Muscle of arm (tissue), 1 donor: ENCODE measurements at regions not wholly inside any gene's neighbourhood (a gene's known extent, or its start where the extent isn't known, plus 50 kb on each side); places are given as distances from the start of the nearest gene placed in this dataset.
"Not testable (repeated sequence)": the region's sequence is repeated elsewhere in the genome, so short reads cannot be mapped to it uniquely, and the experiment has no call there.

Experiments used
- DNase-seq: peaks from one replicate; pipeline ENCODE4 v3.0.0-alpha.2; 2013

DNA sequence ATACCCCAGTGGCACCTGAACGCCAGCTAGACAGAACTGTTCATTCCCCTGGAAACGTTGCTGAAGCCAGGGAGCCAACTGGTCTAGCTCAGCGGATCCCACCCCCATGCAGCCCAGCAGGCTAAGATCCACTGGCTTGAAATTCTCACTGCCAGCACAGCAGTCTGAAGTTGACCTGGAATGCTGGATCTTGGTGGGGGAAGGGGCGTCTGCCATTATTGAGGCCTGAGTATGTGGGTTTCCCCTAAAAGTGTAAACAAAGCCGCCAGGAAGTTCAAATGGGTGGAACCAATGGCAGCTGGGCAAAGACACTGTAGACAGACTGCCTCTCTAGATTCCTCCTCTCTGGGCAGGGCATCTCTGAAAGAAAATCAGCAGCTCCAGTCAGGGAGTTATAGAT is 213.0 kb downstream of the NKX6-1 start:
- DNase-seq: no peak

DNA sequence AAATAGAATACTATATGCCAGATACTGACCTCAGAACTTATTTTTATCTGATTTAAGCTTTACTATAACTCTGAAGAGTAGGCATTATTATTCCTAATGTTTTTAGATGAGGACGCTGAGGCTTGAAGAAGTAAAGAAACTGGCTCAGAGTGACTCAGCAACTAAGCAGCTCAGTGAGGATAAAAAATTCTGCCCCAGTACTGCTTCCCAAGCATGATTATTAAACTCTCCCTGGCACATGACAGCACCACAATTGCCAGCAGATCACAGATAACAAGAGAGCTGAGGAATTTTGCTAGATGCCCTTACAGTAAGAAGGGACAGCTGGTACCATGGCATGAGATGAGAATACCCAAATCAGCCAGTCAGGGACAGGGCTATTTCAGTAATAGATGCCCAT is 219.4 kb downstream of the NKX6-1 start:
- no peak for DNase-seq

DNA sequence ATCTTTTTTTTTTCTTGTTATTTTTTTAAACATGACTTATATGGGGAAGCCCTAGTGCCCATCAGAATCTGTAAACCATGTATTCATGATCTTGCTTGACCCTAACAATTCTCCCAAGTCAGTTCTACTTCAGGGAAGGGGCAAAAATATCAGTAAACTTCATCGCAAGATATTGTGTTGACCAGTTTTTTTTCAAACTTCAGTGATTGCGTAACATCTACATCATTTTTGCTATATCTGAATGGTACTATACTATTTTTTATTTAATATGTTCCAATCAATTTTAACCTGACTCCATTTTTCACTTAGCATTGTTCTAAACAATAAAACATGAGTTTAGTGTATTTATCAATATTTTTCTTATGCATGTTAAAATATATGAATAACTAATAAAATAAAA is 221.2 kb downstream of the NKX6-1 start:
- DNase-seq: no peak

GRCh38 chr4:84276752-84277151 is 222.3 kb downstream of the NKX6-1 start:
- DNase-seq: no peak

- DNase-seq: no peak
Measured at GRCh38 chr4:84269536-84270044, 229.5 kb downstream of the NKX6-1 start.

GRCh38 chr4:84264652-84265051 is 234.4 kb downstream of the NKX6-1 start:
- DNase-seq: no peak

GRCh38 chr4:84263415-84263814 is 235.7 kb downstream of the NKX6-1 start:
- no peak for DNase-seq

GRCh38 chr4:84260495-84260894 is 238.6 kb downstream of the NKX6-1 start:
- no peak for DNase-seq

DNA sequence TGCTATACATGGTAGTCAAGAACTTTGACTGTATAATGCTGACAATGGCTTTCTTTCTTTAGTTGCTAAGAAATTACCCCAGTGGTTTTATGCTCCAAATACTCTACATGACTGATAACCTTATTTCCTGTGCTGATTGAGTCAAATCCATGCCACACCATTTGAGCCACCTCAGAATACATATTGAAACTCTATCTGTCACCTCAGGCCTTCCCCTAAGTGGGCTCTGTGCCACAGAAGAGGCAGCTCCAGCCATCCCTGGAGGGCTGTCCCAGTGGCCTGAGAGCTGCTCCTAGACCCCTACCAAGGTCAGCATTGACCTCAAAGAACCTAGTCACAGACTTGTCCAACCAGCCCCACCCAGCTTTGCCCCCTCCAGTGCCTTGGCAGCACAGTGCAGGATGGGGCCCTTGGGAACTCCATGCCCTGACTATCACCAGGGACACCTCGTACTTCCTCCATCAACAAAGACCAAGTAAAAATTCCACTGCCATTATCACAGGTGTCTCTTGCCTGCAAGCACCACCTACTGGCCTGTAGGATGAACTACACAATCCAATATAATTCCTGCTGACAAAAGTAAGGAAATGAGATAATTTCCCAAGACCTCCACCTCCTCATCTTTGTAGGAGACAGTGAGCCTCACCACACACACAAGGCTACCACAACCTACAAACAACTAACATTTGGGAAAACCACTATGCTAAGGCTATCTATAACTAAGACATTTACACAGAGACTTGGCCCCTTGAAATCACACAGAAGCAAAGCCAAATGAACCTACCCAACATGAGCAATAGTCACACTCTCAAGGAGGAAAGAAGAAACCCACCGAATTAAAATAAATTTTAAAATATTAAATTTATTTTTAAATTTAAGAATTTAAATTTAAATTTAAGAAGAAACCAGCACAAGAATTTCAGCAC is 239.9 kb downstream of the NKX6-1 start:
- no peak for DNase-seq

GRCh38 chr4:84254537-84254936 is 244.6 kb downstream of the NKX6-1 start:
- no peak for DNase-seq

- DNase-seq: no peak
Measured at GRCh38 chr4:84249521-84249920, 249.6 kb downstream of the NKX6-1 start.

DNA sequence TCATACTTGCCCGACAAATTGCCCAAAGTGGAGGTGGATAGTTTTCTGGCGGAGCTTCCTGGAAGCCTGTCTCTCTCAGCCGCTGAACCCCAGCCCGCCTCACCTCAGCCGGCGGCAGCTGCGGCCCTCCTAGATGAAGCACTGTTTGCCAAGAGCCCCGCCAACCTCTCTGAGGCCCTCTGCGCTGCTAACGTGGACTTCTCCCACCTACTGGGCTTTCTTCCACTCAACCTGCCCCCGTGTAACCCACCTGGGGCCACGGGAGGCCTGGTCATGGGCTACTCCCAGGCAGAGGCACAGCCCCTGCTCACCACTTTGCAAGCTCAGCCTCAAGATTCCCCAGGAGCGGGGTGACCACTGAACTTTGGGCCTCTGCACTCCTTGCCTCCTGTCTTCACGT is 254.1 kb downstream of the NKX6-1 start:
- DNase-seq: not testable (repeated sequence)

GRCh38 chr4:84244346-84244801 is 254.7 kb downstream of the NKX6-1 start:
- DNase-seq: not testable (repeated sequence)

GRCh38 chr4:84243685-84244084 is 255.4 kb downstream of the NKX6-1 start:
- no peak for DNase-seq

DNA sequence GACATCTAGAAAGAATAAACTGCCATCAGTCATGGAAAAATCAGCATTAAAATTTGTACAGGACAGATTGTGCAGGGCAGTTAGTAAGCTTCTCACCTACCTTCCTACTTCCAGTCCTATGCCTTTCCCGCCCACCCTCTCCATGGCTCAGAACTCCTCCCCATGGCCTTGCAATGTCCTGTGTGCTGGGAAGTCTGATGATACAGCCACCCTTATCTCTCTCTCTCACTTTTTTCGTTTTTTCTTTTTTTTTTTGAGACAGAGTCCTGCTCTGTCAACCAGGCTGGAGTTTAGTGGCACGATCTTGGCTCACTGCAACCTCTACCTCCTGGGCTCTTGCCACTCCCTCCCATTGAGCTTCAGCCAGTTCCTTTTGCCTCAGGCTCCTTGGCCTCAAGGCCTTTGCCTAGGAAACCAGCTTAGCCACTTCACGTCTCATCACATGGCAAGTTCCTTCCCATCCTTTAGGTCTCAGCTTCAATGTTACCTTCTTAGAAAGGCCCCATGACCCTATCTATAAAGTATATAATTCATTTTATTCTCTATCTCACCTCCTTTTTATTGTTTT is 259.7 kb downstream of the NKX6-1 start:
- DNase-seq: no peak

DNA sequence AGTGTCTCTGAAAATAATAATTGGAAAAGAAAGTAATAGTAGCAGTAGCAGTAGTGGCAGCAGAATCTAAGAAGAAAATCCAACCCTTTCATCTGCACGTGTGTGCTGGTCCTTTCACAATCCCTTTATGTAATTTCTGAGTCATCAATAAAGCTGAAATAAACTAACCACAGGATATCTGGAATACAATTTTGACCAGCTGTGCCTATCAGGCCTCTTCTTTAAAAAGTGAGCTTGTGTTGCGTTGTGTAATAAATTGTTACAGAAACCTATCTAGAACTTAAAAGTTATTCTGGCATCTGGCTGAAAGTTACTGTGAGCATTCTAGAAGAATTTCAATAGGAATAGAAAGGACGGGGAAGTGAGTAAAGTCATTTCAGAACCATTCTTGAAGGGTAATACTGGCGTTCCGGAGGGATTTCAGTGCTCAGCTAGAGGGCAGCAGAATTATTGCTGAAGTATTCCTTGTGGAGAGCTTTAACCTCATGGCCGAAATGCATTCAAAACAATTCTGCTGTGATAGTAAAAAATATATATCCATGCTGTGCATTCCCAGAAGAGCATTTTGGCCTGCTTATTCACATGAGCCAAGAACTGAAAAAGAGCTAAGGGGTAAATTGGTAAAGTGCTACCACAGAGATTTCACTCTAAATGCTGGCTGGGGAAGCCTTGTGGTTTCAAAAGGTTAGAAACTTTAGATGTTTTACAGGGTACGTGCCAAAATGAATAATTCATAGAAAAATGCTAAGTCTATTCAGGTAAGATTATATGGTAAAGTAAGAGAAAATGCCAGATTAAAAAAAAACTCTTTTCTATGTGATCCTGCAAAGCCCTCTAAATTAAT is 260.6 kb downstream of the NKX6-1 start:
- no peak for DNase-seq

GRCh38 chr4:84237008-84237407 is 262.1 kb downstream of the NKX6-1 start:
- DNase-seq: no peak

DNA sequence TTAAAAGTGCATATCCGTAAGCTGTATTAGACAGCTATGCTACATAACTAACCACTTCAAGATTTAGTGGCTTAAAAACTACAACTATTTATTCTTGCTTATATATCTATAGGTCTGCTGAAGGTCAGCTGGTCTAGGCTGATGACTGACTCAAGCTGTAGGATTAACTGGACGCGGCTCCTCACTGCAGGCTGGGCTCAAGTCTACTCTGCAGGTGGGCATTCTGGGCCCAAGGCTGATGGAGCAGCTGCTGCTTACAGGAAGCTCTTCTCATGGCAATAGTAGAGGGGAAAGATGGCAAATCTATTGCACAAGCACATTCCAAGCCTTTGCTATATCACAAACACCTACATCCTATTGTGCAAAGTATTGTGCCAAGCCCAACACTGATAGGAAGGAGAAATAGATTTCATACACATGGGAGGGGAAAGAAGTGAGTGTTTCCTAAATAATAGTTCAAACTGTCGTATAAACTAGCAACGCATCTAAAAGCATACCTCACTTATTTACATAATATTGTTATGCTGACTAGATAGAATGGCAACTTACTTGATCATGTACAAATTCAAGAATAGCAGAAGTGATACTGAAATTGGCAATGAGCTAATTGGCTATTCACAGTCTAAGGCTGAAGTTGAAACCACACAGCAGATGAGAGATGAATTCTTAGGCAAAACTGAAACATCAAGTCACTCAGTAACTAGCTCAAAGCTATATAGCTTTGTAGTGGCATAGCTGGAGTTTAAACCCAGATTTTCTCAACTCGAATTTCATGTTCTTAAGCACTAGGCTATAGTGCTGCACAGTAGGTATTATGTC is 263.8 kb downstream of the NKX6-1 start:
- DNase-seq: no peak

- no peak for DNase-seq
Measured at GRCh38 chr4:84232309-84233095, 266.6 kb downstream of the NKX6-1 start.

- no peak for DNase-seq
Measured at GRCh38 chr4:84231539-84232055, 267.5 kb downstream of the NKX6-1 start.
